Lung (tissue), 11 donors: ENCODE measurements at regions not wholly inside any gene's neighbourhood (a gene's known extent, or its start where the extent isn't known, plus 50 kb on each side); places are given as distances from the start of the nearest gene placed in this dataset.

Experiments used
- ATAC-seq: fragments of 200-7000 bp; cut with Tn5 transposase; one replicate; pipeline ENCODE4 v1.9.1; 2020; ENCODE audit warnings: moderate number of reproducible peaks; ENCODE audit not compliant: insufficient read depth, low FRiP score
- DNase-seq, 3 donors: peaks; one replicate each; pipeline ENCODE4 v3.0.0-alpha.2; 2013 to 2017
- H3K27ac ChIP-seq, 2 donors: one replicate each; pipeline ENCODE4 v1.5.1; 2013; ENCODE audit warnings: mild to moderate bottlenecking in 2 of 2, moderate library complexity in 2 of 2, control low read depth in 1 of 2, inconsistent platforms in 1 of 2, low read depth in 1 of 2, low read length in 1 of 2
- H3K27me3 ChIP-seq, 3 donors: one replicate each; pipeline ENCODE4 v1.5.1; 2013; ENCODE audit warnings: low read length in 2 of 3; ENCODE audit not compliant: control insufficient read depth in 3 of 3, insufficient read depth in 3 of 3
- H3K36me3 ChIP-seq, 4 donors: one replicate each; pipeline ENCODE4 v1.5.1; 2013; ENCODE audit warnings: low read length in 4 of 4, mild to moderate bottlenecking in 1 of 4, moderate library complexity in 1 of 4; ENCODE audit not compliant: control insufficient read depth in 4 of 4, insufficient read depth in 4 of 4
- H3K4me1 ChIP-seq, 5 donors: one replicate each; pipeline ENCODE4 v1.5.1; 2013; ENCODE audit warnings: low read length in 5 of 5, mild to moderate bottlenecking in 2 of 5, moderate library complexity in 1 of 5; ENCODE audit not compliant: control insufficient read depth in 5 of 5, insufficient read depth in 5 of 5
- H3K4me3 ChIP-seq: one replicate; pipeline ENCODE4 v1.5.1; 2013; ENCODE audit warnings: mild to moderate bottlenecking, control low read depth, moderate library complexity
- H3K9ac ChIP-seq, 2 donors: one replicate each; pipeline ENCODE4 v1.5.1; 2013; ENCODE audit warnings: low read length in 2 of 2, control low read depth in 1 of 2; ENCODE audit not compliant: insufficient read depth in 1 of 2
- H3K9me3 ChIP-seq, 4 donors: one replicate each; pipeline ENCODE4 v1.5.1; 2013; ENCODE audit warnings: low read length in 3 of 4, mild to moderate bottlenecking in 1 of 4, moderate library complexity in 1 of 4; ENCODE audit not compliant: control insufficient read depth in 4 of 4, insufficient read depth in 3 of 4
- CTCF ChIP-seq: IDR thresholded peaks from 2 replicates; pipeline ENCODE4 v1.5.1; 2012; ENCODE audit warnings: mild to moderate bottlenecking; ENCODE audit errors: control extremely low read depth, extremely low read depth
- WGBS, 2 donors: extraction: QIAGEN DNeasy Blood & Tissue Kit; methylation state at CpG; one replicate each; pipeline ENCODE4 v1.1.7; 2013; 5-methylcytosine and 5-hydroxymethylcytosine counted together
- donor health status: control.
- donor health status: control.
- donor health status: Bipolar disorder and iron deficiency.
- donor health status: healthy.
- donor health status: DM: yes; HTN: yes; CAD: no.

- H3K4me1 ChIP-seq = peaks cover 0 to 3% (median 0%) of the 10 kb centered on the region in 5 donors
- WGBS, 2 donors = 34 to 62% methylated on average over 11 of the region's 11 CpGs
- no peaks in the 10 kb centered on the region for H3K36me3 ChIP-seq
- ATAC-seq = no peak
- H3K27ac ChIP-seq = no peak overlapping the region
- H3K4me3 ChIP-seq = no peak overlapping the region
- H3K9me3 ChIP-seq = peaks cover 0 to 5% (median 0%) of the 10 kb centered on the region in 4 donors
- no peak for DNase-seq
- peaks cover 0 to 3% (median 2%) of the 10 kb centered on the region in 3 donors for H3K27me3 ChIP-seq
- no peak for TF ChIP-seq CTCF
- no peak overlapping the region for H3K9ac ChIP-seq
Observed at GRCh38 chr22:48138855-48139254, 1376.4 kb downstream of the TBC1D22A start.

GRCh38 chr22:48138427-48138826 is 1376.0 kb downstream of the TBC1D22A start:
- DNase-seq (no peak), ATAC-seq (no peak)
- peaks cover 0 to 3% (median 0%) of the 10 kb centered on the region in 5 donors for H3K4me1 ChIP-seq
- no peak overlapping the region for H3K4me3 ChIP-seq
- no peak overlapping the region for H3K27ac ChIP-seq
- H3K9ac ChIP-seq = no peak overlapping the region
- peaks cover 0 to 3% (median 2%) of the 10 kb centered on the region in 3 donors for H3K27me3 ChIP-seq
- no peaks in the 10 kb centered on the region for H3K36me3 ChIP-seq
- 26 to 48% methylated on average over 3 of the region's 3 CpGs for WGBS, 2 donors
- TF ChIP-seq CTCF = no peak
- H3K9me3 ChIP-seq = peaks cover 0 to 5% (median 0%) of the 10 kb centered on the region in 4 donors

DNA sequence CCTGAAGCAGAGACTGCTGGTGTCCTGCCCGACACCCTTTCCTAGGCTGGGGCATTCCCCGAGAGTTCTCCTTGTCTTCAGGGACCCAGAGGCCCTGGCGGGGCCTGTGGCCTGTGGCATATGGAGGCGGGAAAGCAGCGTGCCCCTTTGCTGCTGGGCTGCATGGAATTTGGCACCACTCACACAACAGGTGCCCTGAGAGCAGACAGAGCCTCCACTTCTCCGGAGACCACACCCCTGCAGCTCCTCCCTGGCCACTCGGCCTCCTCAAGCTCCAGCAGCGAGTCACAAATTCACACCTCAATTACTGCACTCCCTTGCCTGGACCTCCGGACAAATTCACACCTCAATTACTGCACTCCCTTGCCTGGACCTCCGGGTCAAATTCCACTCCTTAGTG is 1375.2 kb downstream of the TBC1D22A start:
- H3K9ac ChIP-seq = no peak overlapping the region
- WGBS, 2 donors = 60 to 86% methylated on average over 10 of the region's 10 CpGs
- H3K36me3 ChIP-seq = no peaks in the 10 kb centered on the region
- H3K27me3 ChIP-seq = peaks cover 0 to 2% (median 0%) of the 10 kb centered on the region in 3 donors
- peaks cover 0 to 5% (median 0%) of the 10 kb centered on the region in 4 donors for H3K9me3 ChIP-seq
- H3K4me1 ChIP-seq = peaks cover 0 to 3% (median 0%) of the 10 kb centered on the region in 5 donors
- ATAC-seq (no peak), DNase-seq (no peak)
- H3K27ac ChIP-seq = no peak overlapping the region
- no peak for TF ChIP-seq CTCF
- no peak overlapping the region for H3K4me3 ChIP-seq

DNA sequence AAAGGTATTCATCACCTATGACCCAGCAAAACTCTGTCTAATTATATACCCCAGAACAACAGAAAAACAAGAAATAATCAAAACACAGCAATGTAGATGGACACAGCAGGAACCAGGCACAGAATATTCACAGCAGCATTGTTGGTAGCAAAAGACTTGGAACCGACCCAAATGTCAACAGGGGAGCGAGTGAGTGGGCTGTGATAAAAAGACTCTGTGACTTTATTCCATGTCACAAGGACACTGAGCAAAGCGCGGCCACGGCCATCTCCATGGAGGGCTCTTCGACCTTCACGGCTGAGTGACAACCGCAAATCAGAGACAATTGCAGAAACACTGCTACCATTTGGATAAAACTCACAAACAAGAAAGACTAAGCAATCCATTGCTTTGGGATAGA is 1373.1 kb downstream of the TBC1D22A start:
- no peak overlapping the region for H3K27ac ChIP-seq
- H3K9ac ChIP-seq = no peak overlapping the region
- ATAC-seq (no peak), DNase-seq (peak in 2 of 3 donors; percentile 6 to 33)
- H3K36me3 ChIP-seq = no peaks in the 10 kb centered on the region
- no peak overlapping the region for H3K4me3 ChIP-seq
- H3K27me3 ChIP-seq = no peaks in the 10 kb centered on the region
- TF ChIP-seq CTCF = no peak
- H3K9me3 ChIP-seq = peaks cover 0 to 5% (median 0%) of the 10 kb centered on the region in 4 donors
- peaks cover 0 to 3% (median 0%) of the 10 kb centered on the region in 5 donors for H3K4me1 ChIP-seq
- 67 to 90% methylated on average over 8 of the region's 8 CpGs for WGBS, 2 donors
